GM12865 (cell line): ENCODE measurements at regions not wholly inside any gene's neighbourhood (a gene's known extent, or its start where the extent isn't known, plus 50 kb on each side); places are given as distances from the start of the nearest gene placed in this dataset.

Experiments
- DNase-seq: peaks from one replicate; pipeline ENCODE4 v3.0.0; 2010; ENCODE audit warnings: low read depth
- H3K4me3 ChIP-seq: 2 replicates; pipeline ENCODE4 v1.5.1; 2011; ENCODE audit warnings: mild to moderate bottlenecking, low read depth, low read length, control low read depth
- CTCF ChIP-seq: IDR thresholded peaks from 2 replicates; pipeline ENCODE4 v1.5.1; 2011; ENCODE audit warnings: low read length, control low read depth, low read depth, inconsistent platforms; ENCODE audit not compliant: insufficient read depth; ENCODE audit errors: missing control alignments

DNA sequence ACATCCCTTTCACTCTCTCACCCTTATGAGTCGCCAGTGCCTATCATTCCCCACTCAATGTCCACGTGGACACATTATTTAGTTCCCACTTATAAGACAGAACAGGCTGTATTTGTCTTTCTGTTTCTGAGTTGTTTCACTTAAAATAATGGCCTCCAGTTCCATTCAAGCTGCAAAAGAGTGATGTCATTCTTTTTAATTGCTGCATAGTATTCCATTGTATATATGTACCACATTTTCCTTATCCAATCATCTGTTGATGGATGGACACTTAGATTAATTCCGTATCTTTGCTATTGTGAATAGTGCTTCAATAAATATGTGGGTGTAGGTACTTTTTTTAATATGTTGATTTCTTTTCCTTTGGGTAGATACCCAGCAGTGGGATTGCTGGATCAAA, 79.1 kb downstream of the ZNF365 start:
- TF ChIP-seq CTCF = no peak
- H3K4me3 ChIP-seq = no peak overlapping the region
- DNase-seq = no peak

GRCh38 chr10:62454687-62455397, 80.7 kb downstream of the ZNF365 start:
- H3K4me3 ChIP-seq = no peak overlapping the region
- DNase-seq = no peak
- no peak for TF ChIP-seq CTCF

DNA sequence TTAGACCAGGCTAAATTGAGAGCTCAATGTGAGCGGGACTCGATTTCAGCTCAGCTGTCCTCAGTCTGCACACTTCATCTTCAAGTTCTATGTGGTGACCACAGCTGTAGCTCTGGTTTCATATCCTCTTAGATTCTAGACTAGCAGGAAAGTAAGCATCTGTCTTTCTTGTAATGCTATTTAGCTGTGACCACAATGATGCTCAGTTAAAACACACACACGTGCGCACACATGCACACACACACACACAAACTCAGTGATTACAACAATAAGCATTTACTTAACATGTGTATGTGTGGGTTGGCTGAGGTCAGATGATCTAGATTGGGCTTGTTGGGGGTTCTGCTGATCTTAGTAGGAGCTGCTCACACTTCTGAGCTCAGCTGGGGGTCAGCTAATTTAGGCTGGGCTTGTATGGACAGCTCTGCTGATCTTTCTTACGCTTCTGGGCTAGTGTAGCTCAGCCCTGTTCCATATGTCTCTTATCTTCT, 82.5 kb downstream of the ZNF365 start:
- DNase-seq = peak; percentile 92
- TF ChIP-seq CTCF = no peak
- no peak overlapping the region for H3K4me3 ChIP-seq

DNA sequence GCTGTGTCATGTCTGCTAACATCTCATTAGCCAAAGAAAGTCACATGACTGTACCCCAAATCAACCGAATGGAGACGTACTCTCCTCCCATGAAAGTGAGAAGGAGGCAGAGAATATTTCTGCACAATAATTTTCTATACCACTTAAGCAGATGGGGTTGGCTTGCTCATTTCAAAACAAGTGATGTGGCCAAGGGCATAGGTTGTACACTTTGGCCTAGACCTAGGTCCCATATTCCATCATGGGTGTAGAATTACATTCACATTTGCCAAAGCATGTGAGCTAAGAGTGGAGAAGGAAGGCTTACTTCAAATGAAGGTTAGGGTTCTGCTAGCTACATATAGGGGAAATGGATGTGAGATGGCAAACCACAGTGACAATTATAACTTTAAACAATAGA, 83.0 kb downstream of the ZNF365 start:
- H3K4me3 ChIP-seq = no peak overlapping the region
- TF ChIP-seq CTCF = no peak
- no peak for DNase-seq

DNA sequence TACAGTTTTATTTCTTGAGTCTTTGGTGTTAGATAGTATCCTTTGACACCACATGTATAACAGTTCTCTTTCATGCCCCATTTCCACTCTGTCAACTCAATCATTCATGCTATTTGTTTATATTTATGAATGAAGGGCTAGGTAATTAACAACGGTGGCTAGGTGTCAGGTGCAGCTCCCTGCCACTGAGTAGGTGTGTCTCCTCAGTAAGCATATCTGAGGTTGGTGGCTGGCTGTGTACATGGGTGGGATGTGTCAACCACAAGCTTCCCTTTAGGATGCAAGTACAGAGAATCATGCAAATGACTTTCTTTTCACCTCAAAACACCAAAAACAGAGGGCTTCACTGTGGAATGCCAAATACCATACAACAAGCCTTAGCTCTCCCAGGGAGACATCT, 83.4 kb downstream of the ZNF365 start:
- peak; percentile 56 for DNase-seq
- no peak overlapping the region for H3K4me3 ChIP-seq
- no peak for TF ChIP-seq CTCF

DNA sequence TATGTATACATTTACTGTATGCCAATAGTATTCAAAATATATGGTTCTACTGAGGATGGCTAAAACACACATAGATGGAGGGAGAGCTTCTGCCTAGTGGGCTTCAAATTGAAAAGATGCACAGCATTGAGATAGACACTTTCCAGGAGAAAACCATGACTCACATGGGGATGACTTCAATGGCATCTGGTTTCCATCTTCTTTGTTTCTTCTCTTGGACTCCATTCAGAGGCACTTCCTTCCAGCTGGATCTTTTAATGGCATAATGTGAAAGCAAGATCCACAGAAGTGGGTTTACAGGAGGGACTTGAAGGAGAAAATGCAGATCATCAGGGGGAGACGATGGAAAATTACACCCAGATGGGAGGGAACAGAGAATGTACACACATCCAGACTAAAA, 84.9 kb downstream of the ZNF365 start:
- TF ChIP-seq CTCF = no peak
- H3K4me3 ChIP-seq = no peak overlapping the region
- DNase-seq = no peak

DNA sequence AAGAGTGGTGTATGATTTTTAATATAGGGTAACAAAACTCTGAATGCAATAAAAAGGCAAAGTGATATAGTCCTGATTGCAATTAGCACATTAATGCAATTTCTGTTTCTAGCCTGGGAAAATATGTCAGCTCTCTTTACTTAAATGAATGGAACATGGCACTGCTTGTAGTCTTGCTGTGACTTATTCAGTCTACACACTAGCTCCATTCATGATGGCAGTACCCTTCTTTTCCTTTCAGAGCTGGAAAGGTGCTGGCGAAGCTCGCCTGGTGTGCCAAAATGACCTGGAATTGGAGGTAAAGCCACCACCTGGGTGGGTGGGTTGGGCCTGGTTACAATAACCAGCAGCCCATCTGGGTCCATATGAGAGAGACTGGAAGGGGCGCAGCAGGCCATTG, 85.3 kb downstream of the ZNF365 start:
- no peak for TF ChIP-seq CTCF
- DNase-seq = no peak

More for the DNA sequence above, 85.3 kb downstream of the ZNF365 start:
- H3K4me3 ChIP-seq = no peak overlapping the region
